Fibroblast of mammary gland (primary cell): ENCODE measurements at regions not wholly inside any gene's neighbourhood (a gene's known extent, or its start where the extent isn't known, plus 50 kb on each side); places are given as distances from the start of the nearest gene placed in this dataset.

Experiments used
- DNase-seq: peaks from one replicate; pipeline ENCODE4 v3.0.0-alpha.2; 2010; ENCODE audit warnings: low read depth
- H3K4me3 ChIP-seq: 2 replicates; pipeline ENCODE4 v1.5.1; 2011; ENCODE audit warnings: low read depth, mild to moderate bottlenecking, low read length, moderate library complexity; ENCODE audit not compliant: control insufficient read depth
- TF ChIP-seq, protein P1 (sequence below): conservative IDR thresholded peaks from 2 replicates; pipeline ENCODE4 v1.5.1; 2011; ENCODE audit warnings: low read depth, low read length, inconsistent platforms; ENCODE audit not compliant: control insufficient read depth, insufficient read depth

DNA sequence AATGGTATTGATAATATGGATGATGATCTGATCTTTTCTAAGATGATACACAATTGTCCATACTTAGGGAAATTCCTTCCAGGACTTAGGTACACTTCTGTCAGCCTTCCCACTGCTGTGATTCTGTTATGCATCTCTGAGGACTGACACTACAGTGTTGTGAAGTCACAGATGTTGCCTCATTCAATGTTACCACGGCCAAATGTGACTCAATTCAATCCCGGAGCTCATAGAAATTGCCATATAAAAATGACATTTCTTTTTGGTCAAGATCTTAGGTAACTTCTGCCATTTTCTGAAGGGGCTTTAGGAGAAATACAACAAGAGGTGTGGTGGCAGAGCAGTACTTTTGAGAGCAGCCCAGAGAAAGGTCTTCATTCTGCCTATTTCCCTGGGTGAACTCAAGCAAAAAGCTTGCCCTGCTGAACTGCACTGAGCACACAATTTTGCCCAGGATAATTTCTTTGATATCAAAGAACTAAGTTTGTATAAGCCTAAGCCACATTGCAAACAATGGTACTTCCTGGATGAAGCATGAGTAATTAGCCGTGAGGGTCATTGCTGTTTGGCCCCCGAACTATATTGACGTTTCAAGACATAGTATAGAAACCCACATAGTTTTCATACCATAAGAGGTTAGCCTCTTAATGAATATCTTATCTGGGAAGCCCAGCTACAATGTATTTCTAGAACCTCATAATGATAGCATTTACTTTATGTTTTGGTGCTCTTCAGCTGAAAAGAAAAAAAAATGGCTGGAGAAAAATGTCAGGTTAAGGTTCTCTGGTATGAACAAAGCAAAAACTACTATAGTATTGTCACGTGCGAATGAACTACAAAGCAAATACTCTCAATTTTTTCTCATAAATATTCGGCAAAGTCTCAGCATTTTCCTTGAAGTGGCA is 437.4 kb downstream of the MEIS1 start:
- DNase-seq, result peak; percentile 65
- TF ChIP-seq, protein P1, sequence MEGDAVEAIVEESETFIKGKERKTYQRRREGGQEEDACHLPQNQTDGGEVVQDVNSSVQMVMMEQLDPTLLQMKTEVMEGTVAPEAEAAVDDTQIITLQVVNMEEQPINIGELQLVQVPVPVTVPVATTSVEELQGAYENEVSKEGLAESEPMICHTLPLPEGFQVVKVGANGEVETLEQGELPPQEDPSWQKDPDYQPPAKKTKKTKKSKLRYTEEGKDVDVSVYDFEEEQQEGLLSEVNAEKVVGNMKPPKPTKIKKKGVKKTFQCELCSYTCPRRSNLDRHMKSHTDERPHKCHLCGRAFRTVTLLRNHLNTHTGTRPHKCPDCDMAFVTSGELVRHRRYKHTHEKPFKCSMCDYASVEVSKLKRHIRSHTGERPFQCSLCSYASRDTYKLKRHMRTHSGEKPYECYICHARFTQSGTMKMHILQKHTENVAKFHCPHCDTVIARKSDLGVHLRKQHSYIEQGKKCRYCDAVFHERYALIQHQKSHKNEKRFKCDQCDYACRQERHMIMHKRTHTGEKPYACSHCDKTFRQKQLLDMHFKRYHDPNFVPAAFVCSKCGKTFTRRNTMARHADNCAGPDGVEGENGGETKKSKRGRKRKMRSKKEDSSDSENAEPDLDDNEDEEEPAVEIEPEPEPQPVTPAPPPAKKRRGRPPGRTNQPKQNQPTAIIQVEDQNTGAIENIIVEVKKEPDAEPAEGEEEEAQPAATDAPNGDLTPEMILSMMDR, result no peak
- no peak overlapping the region for H3K4me3 ChIP-seq

GRCh38 chr2:66872986-66873754 is 438.2 kb downstream of the MEIS1 start:
- peak; percentile 12 for DNase-seq
- TF ChIP-seq, protein P1, result no peak
- no peak overlapping the region for H3K4me3 ChIP-seq

DNA sequence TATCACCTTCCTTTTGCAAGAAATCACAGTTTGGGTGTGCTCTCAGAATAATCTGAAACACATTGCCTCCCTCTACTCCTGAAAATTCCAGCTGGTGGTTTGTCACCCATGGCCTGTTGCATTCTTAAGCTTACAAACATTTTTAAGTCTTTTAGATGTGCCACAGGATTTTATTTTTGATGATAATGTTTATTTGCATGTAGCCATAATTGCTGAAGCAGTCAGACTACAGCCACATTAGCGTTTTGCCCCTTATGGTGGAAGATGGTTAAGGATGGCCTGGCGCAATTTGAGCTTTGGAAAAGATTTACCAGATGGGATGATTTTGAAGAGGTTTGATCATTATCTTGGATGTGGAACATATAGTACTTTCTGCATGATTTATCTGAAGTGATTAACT is 439.5 kb downstream of the MEIS1 start:
- H3K4me3 ChIP-seq, result no peak overlapping the region
- TF ChIP-seq, protein P1, result no peak
- peak; percentile 49 for DNase-seq

DNA sequence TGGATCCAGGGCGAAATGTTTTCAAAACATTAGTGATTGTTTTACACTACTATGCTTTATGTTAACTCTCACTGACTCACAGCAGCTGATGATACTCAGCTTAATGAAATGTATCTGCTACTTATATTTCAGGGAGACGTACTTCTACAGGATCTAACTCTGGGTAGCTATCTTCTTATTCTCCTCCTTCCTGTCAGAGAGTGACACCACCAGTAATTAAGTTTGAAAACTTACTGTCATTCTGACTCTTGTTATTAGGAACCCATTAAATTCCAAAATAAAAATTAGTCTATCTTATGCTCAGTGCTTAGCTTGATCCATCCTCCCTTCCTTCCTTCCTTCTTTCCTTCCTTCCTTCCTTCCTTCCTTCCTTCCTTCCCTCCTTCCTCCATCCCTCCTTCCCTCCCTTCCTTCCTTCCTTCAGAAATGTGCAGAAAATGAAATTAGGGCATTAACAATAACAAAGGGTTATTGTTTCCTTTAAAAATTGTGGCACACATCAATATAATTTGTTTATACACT is 441.1 kb downstream of the MEIS1 start:
- DNase-seq, result no peak
- H3K4me3 ChIP-seq, result no peak overlapping the region
- TF ChIP-seq, protein P1, result no peak

GRCh38 chr2:66885775-66886383 is 451.0 kb downstream of the MEIS1 start:
- DNase-seq, result peak; percentile 31
- H3K4me3 ChIP-seq, result no peak overlapping the region
- TF ChIP-seq, protein P1, result no peak

DNA sequence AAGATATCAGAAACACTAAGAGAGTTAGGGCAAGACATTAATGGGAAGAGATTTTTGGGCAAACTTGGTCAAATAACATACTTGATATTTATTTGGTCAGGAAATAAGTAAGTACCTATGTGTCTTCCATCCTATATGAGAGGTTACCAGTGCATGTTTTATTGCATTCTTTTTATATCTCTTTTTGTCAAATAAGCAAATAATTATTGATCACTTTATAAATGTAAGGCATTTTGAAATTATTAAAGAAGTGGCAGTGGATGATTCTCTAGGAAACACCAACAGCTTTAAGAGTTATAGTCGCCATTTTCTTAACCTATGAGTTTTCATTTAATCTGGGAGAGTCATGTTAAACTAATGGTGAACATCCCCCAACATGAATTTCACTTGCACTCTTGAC is 453.3 kb downstream of the MEIS1 start:
- TF ChIP-seq, protein P1, result no peak
- no peak overlapping the region for H3K4me3 ChIP-seq
- DNase-seq, result no peak
